ENCODE measurements at regions not wholly inside any gene's neighbourhood (a gene's known extent, or its start where the extent isn't known, plus 50 kb on each side); places are given as distances from the start of the nearest gene placed in this dataset.

GRCh38 chr4:77437079-77437478, 168.5 kb upstream of the CXCL13 start:
- no peak overlapping the region for H3K27ac ChIP-seq
- peaks cover 0 to 13% (median 2%) of the 10 kb centered on the region in 3 donors for H3K4me1 ChIP-seq
- H3K36me3 ChIP-seq, result no peaks in the 10 kb centered on the region
- TF ChIP-seq POLR2A (IDR thresholded peaks at IDR 0.05), result no peak
- no peak for TF ChIP-seq CTCF (IDR thresholded peaks at IDR 0.05)
- no peaks in the 10 kb centered on the region for H3K9me3 ChIP-seq
- no peak overlapping the region for H3K4me3 ChIP-seq
- 86 to 93% methylated on average over 4 of the region's 4 CpGs for WGBS, 2 donors
- H3K27me3 ChIP-seq, result no peaks in the 10 kb centered on the region
- intact Hi-C loops (cut with DNase I), result no loop called here
- DNase-seq, result no peak

- Histone ChIP-seq H3K9me3 (no peaks in the 10 kb centered on the region), H3K4me1 (peaks cover 0 to 4% (median 0%) of the 10 kb centered on the region in 3 donors), H3K27ac (no peak overlapping the region), H3K27me3 (no peaks in the 10 kb centered on the region), H3K4me3 (no peak overlapping the region), H3K36me3 (no peaks in the 10 kb centered on the region)
- no peak for TF ChIP-seq CTCF (IDR thresholded peaks at IDR 0.05)
- no peak for TF ChIP-seq POLR2A (IDR thresholded peaks at IDR 0.05)
- intact Hi-C loops (cut with DNase I), result no loop called here
- WGBS, 2 donors, result 89 to 96% methylated on average over 9 of the region's 9 CpGs
- no peak for DNase-seq
These were observed 167.1 kb upstream of the CXCL13 start for GRCh38 chr4:77438549-77438948.

GRCh38 chr4:77443941-77444340, 161.7 kb upstream of the CXCL13 start:
- 72 to 94% methylated on average over 1 of the region's 1 CpG for WGBS, 2 donors
- Histone ChIP-seq H3K27ac (no peak overlapping the region), H3K9me3 (no peaks in the 10 kb centered on the region), H3K36me3 (no peaks in the 10 kb centered on the region), H3K4me1 (no peaks in the 10 kb centered on the region), H3K27me3 (no peaks in the 10 kb centered on the region), H3K4me3 (no peak overlapping the region)
- intact Hi-C loops (cut with DNase I), result no loop called here
- TF ChIP-seq POLR2A (IDR thresholded peaks at IDR 0.05) (no peak), CTCF (IDR thresholded peaks at IDR 0.05) (no peak)
- no peak for DNase-seq

- Histone ChIP-seq H3K36me3 (no peaks in the 10 kb centered on the region), H3K4me1 (no peaks in the 10 kb centered on the region), H3K4me3 (no peak overlapping the region), H3K27me3 (no peaks in the 10 kb centered on the region), H3K9me3 (no peaks in the 10 kb centered on the region), H3K27ac (no peak overlapping the region)
- intact Hi-C loops (cut with DNase I), result no loop called here
- TF ChIP-seq POLR2A (IDR thresholded peaks at IDR 0.05) (no peak), CTCF (IDR thresholded peaks at IDR 0.05) (no peak)
- no peak for DNase-seq
These were observed 159.8 kb upstream of the CXCL13 start for GRCh38 chr4:77445823-77446222.

- 43 to 55% methylated on average over 4 of the region's 4 CpGs for WGBS, 2 donors
- no peaks in the 10 kb centered on the region for H3K4me1 ChIP-seq
- no peaks in the 10 kb centered on the region for H3K9me3 ChIP-seq
- no peaks in the 10 kb centered on the region for H3K27me3 ChIP-seq
- no peaks in the 10 kb centered on the region for H3K36me3 ChIP-seq
- intact Hi-C loops (cut with DNase I), result no loop called here
- TF ChIP-seq POLR2A (IDR thresholded peaks at IDR 0.05) (no peak), CTCF (IDR thresholded peaks at IDR 0.05) (no peak)
- H3K4me3 ChIP-seq, result no peak overlapping the region
- DNase-seq, result no peak
- H3K27ac ChIP-seq, result no peak overlapping the region
These were observed 159.0 kb upstream of the CXCL13 start for GRCh38 chr4:77446601-77447000.

Measured in esophagus squamous epithelium (tissue), 5 donors.